ENCODE measurements at regions not wholly inside any gene's neighbourhood (a gene's known extent, or its start where the extent isn't known, plus 50 kb on each side); places are given as distances from the start of the nearest gene placed in this dataset.
A peak's percentile ranks its signal among the peaks of the same experiment; 100 is the strongest.

- no peaks in the 10 kb centered on the region for H3K79me2 ChIP-seq (ENCODE audit: control insufficient read depth, insufficient read depth, low read length)
- H3K79me1 ChIP-seq (ENCODE audit: low read length), result no peaks in the 10 kb centered on the region
- H2BK120ac ChIP-seq (ENCODE audit: low read depth, low read length), result no peak overlapping the region
- no peak overlapping the region for H3K9ac ChIP-seq (ENCODE audit: low read length)
- H3K23ac ChIP-seq (ENCODE audit: low read length), result no peak overlapping the region
- no peak overlapping the region for H3K4me3 ChIP-seq (ENCODE audit: low read length)
- no peak overlapping the region for H3K4me2 ChIP-seq (ENCODE audit: low read length)
- no peaks in the 10 kb centered on the region for H3K27me3 ChIP-seq (ENCODE audit: insufficient read depth, low read length, poor library complexity)
- no peak overlapping the region for H2BK15ac ChIP-seq (replicated peaks; ENCODE audit: low read depth)
- no peaks in the 10 kb centered on the region for H3K4me1 ChIP-seq (ENCODE audit: control insufficient read depth, low read depth, low read length)
- H2AK5ac ChIP-seq (ENCODE audit: low read length), result no peak overlapping the region
- DNase-seq, result peak; percentile 65
- H2BK5ac ChIP-seq (ENCODE audit: low read length), result no peak overlapping the region
- no peak overlapping the region for H3K27ac ChIP-seq (ENCODE audit: low read depth, low read length)
- H3K18ac ChIP-seq (ENCODE audit: low read length), result no peak overlapping the region
- H3K36me3 ChIP-seq (ENCODE audit: control insufficient read depth, insufficient read depth, low read length), result no peaks in the 10 kb centered on the region
- no peak overlapping the region for H4K5ac ChIP-seq (ENCODE audit: low read length)
- no peak overlapping the region for H3K56ac ChIP-seq (ENCODE audit: low read length)
- no peak overlapping the region for H3K4ac ChIP-seq (ENCODE audit: low read depth, low read length)
- WGBS (ENCODE audit: extremely low coverage, insufficient coverage, low lambda C conversion rate), result no CpG with 5 or more reads among the region's 2 CpGs
- H4K8ac ChIP-seq (ENCODE audit: low read depth, low read length), result no peak overlapping the region
Observed at GRCh38 chr5:106171708-106172107, 1499.0 kb downstream of the EFNA5 start.

DNA sequence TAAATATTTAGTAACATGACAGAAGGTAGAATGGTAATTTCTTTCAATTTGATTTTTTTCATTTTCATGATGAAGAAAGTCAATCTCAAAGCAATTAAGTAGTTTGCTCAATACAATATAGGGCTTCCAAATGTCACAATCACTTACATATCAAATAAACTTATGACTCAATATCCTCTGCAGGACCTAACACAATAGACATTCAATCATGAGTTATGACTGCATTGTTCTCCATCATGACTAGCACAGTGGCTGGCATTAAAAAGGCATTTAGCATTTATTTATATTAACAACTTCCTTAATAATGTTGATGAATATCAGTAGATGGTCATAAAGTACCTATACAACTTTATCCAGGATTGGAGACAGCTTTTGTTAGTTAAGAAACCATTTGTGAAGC is 1499.6 kb downstream of the EFNA5 start:
- H3K56ac ChIP-seq (ENCODE audit: low read length), result no peak overlapping the region
- H3K79me1 ChIP-seq (ENCODE audit: low read length), result no peaks in the 10 kb centered on the region
- no peak overlapping the region for H3K27ac ChIP-seq (ENCODE audit: low read depth, low read length)
- H3K4me1 ChIP-seq (ENCODE audit: control insufficient read depth, low read depth, low read length), result no peaks in the 10 kb centered on the region
- H3K36me3 ChIP-seq (ENCODE audit: control insufficient read depth, insufficient read depth, low read length), result no peaks in the 10 kb centered on the region
- no peak overlapping the region for H4K5ac ChIP-seq (ENCODE audit: low read length)
- no peaks in the 10 kb centered on the region for H3K27me3 ChIP-seq (ENCODE audit: insufficient read depth, low read length, poor library complexity)
- H3K4me3 ChIP-seq (ENCODE audit: low read length), result no peak overlapping the region
- no peak for DNase-seq
- no peak overlapping the region for H2BK15ac ChIP-seq (replicated peaks; ENCODE audit: low read depth)
- no peak overlapping the region for H2BK5ac ChIP-seq (ENCODE audit: low read length)
- no peaks in the 10 kb centered on the region for H3K79me2 ChIP-seq (ENCODE audit: control insufficient read depth, insufficient read depth, low read length)
- H4K8ac ChIP-seq (ENCODE audit: low read depth, low read length), result no peak overlapping the region
- no peak overlapping the region for H3K18ac ChIP-seq (ENCODE audit: low read length)
- H3K4me2 ChIP-seq (ENCODE audit: low read length), result no peak overlapping the region
- no peak overlapping the region for H2AK5ac ChIP-seq (ENCODE audit: low read length)
- H3K4ac ChIP-seq (ENCODE audit: low read depth, low read length), result no peak overlapping the region
- H3K23ac ChIP-seq (ENCODE audit: low read length), result no peak overlapping the region
- H3K9ac ChIP-seq (ENCODE audit: low read length), result no peak overlapping the region
- no peak overlapping the region for H2BK120ac ChIP-seq (ENCODE audit: low read depth, low read length)

GRCh38 chr5:106167766-106168165 is 1503.0 kb downstream of the EFNA5 start:
- Histone ChIP-seq H4K8ac (ENCODE audit: low read depth, low read length) (no peak overlapping the region), H3K4me1 (ENCODE audit: control insufficient read depth, low read depth, low read length) (no peaks in the 10 kb centered on the region)

DNA sequence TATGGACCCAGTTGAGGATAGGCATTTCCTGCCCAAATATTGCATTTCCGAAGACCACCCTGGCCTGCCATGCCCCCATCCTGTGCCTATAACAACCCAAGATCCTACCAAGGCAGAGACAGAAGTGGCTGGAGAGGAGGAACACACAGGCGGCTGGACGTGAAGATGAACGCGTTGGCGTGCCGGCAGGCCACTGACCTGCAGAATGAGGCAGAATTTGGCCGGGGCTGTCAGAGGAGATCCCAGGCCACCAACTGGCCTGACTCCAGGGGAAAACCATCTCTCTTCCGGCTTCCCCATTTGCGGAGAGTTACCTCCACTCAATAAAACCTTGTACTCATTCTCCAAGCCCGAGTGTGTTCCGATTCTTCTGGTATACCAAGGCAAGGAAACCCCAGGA is 1507.5 kb downstream of the EFNA5 start:
- H2BK15ac ChIP-seq (replicated peaks; ENCODE audit: low read depth), result no peak overlapping the region
- no peak overlapping the region for H3K9ac ChIP-seq (ENCODE audit: low read length)
- H3K4ac ChIP-seq (ENCODE audit: low read depth, low read length), result no peak overlapping the region
- H3K4me1 ChIP-seq (ENCODE audit: control insufficient read depth, low read depth, low read length), result no peaks in the 10 kb centered on the region
- H3K27me3 ChIP-seq (ENCODE audit: insufficient read depth, low read length, poor library complexity), result no peaks in the 10 kb centered on the region
- no peaks in the 10 kb centered on the region for H3K36me3 ChIP-seq (ENCODE audit: control insufficient read depth, insufficient read depth, low read length)
- no peak overlapping the region for H2BK120ac ChIP-seq (ENCODE audit: low read depth, low read length)
- no peak overlapping the region for H3K4me3 ChIP-seq (ENCODE audit: low read length)
- no peak overlapping the region for H3K56ac ChIP-seq (ENCODE audit: low read length)
- H3K18ac ChIP-seq (ENCODE audit: low read length), result no peak overlapping the region
- H2AK5ac ChIP-seq (ENCODE audit: low read length), result no peak overlapping the region
- no peak overlapping the region for H4K5ac ChIP-seq (ENCODE audit: low read length)
- no peak overlapping the region for H3K27ac ChIP-seq (ENCODE audit: low read depth, low read length)
- no peaks in the 10 kb centered on the region for H3K79me1 ChIP-seq (ENCODE audit: low read length)
- no peak overlapping the region for H2BK5ac ChIP-seq (ENCODE audit: low read length)
- no peak for DNase-seq
- no peak overlapping the region for H3K23ac ChIP-seq (ENCODE audit: low read length)
- no peak overlapping the region for H4K8ac ChIP-seq (ENCODE audit: low read depth, low read length)
- no CpG with 5 or more reads among the region's 12 CpGs for WGBS (ENCODE audit: extremely low coverage, insufficient coverage, low lambda C conversion rate)
- no peaks in the 10 kb centered on the region for H3K79me2 ChIP-seq (ENCODE audit: control insufficient read depth, insufficient read depth, low read length)
- H3K4me2 ChIP-seq (ENCODE audit: low read length), result no peak overlapping the region

More at GRCh38 chr5:106167766-106168165, 1503.0 kb downstream of the EFNA5 start:
- no peak overlapping the region for H2BK15ac ChIP-seq (replicated peaks; ENCODE audit: low read depth)
- no peak overlapping the region for H3K56ac ChIP-seq (ENCODE audit: low read length)
- no peak overlapping the region for H3K23ac ChIP-seq (ENCODE audit: low read length)
- no peak overlapping the region for H2AK5ac ChIP-seq (ENCODE audit: low read length)
- 100% methylated on average over 1 of the region's 1 CpG for WGBS (ENCODE audit: extremely low coverage, insufficient coverage, low lambda C conversion rate)
- no peak overlapping the region for H3K4me3 ChIP-seq (ENCODE audit: low read length)
- H4K5ac ChIP-seq (ENCODE audit: low read length), result no peak overlapping the region
- no peak overlapping the region for H2BK5ac ChIP-seq (ENCODE audit: low read length)
- H2BK120ac ChIP-seq (ENCODE audit: low read depth, low read length), result no peak overlapping the region
- H3K4ac ChIP-seq (ENCODE audit: low read depth, low read length), result no peak overlapping the region
- H3K36me3 ChIP-seq (ENCODE audit: control insufficient read depth, insufficient read depth, low read length), result no peaks in the 10 kb centered on the region
- no peaks in the 10 kb centered on the region for H3K79me2 ChIP-seq (ENCODE audit: control insufficient read depth, insufficient read depth, low read length)
- no peak for DNase-seq
- H3K27me3 ChIP-seq (ENCODE audit: insufficient read depth, low read length, poor library complexity), result no peaks in the 10 kb centered on the region
- H3K27ac ChIP-seq (ENCODE audit: low read depth, low read length), result no peak overlapping the region
- H3K4me2 ChIP-seq (ENCODE audit: low read length), result no peak overlapping the region
- no peaks in the 10 kb centered on the region for H3K79me1 ChIP-seq (ENCODE audit: low read length)
- no peak overlapping the region for H3K9ac ChIP-seq (ENCODE audit: low read length)
- no peak overlapping the region for H3K18ac ChIP-seq (ENCODE audit: low read length)

GRCh38 chr5:106159616-106160015 is 1511.1 kb downstream of the EFNA5 start:
- Histone ChIP-seq H2BK120ac (ENCODE audit: low read depth, low read length) (no peak overlapping the region), H3K79me1 (ENCODE audit: low read length) (no peaks in the 10 kb centered on the region), H3K27me3 (ENCODE audit: insufficient read depth, low read length, poor library complexity) (no peaks in the 10 kb centered on the region), H3K56ac (ENCODE audit: low read length) (no peak overlapping the region), H3K18ac (ENCODE audit: low read length) (no peak overlapping the region), H2BK5ac (ENCODE audit: low read length) (no peak overlapping the region), H4K5ac (ENCODE audit: low read length) (no peak overlapping the region), H3K36me3 (ENCODE audit: control insufficient read depth, insufficient read depth, low read length) (no peaks in the 10 kb centered on the region), H2BK15ac (replicated peaks; ENCODE audit: low read depth) (no peak overlapping the region), H3K79me2 (ENCODE audit: control insufficient read depth, insufficient read depth, low read length) (no peaks in the 10 kb centered on the region), H3K27ac (ENCODE audit: low read depth, low read length) (no peak overlapping the region), H3K23ac (ENCODE audit: low read length) (no peak overlapping the region), H3K4me1 (ENCODE audit: control insufficient read depth, low read depth, low read length) (no peaks in the 10 kb centered on the region), H3K4ac (ENCODE audit: low read depth, low read length) (no peak overlapping the region), H4K8ac (ENCODE audit: low read depth, low read length) (no peak overlapping the region), H2AK5ac (ENCODE audit: low read length) (no peak overlapping the region), H3K4me3 (ENCODE audit: low read length) (no peak overlapping the region), H3K9ac (ENCODE audit: low read length) (no peak overlapping the region), H3K4me2 (ENCODE audit: low read length) (no peak overlapping the region)
- WGBS (ENCODE audit: extremely low coverage, insufficient coverage, low lambda C conversion rate), result no CpG with 5 or more reads among the region's 2 CpGs
- no peak for DNase-seq

DNA sequence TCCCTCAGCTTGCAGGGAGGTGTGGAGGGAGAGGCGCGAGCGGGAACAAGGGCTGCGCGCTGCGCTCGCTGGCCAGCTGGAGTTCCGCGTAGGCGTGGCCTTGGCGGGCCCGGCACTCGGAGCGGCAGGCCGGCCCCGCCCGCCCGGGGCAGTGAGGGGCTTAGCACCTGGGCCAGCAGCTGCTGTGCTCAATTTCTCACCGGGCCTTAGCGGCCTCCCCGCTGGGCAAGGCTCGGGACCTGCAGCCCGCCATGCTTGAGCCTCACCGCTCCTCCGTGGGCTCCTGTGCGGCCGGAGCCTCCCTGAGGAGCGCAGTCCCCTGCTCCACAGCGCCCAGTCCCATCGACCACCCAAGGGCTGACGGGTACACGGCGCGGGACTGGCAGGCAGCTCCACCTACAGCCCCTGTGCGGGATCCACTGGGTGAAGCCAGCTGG is 1516.4 kb downstream of the EFNA5 start:
- Histone ChIP-seq H2BK5ac (ENCODE audit: low read length) (no peak overlapping the region), H2BK120ac (ENCODE audit: low read depth, low read length) (no peak overlapping the region), H2BK15ac (replicated peaks; ENCODE audit: low read depth) (no peak overlapping the region), H3K56ac (ENCODE audit: low read length) (no peak overlapping the region), H3K9ac (ENCODE audit: low read length) (no peak overlapping the region), H3K79me2 (ENCODE audit: control insufficient read depth, insufficient read depth, low read length) (no peaks in the 10 kb centered on the region), H4K5ac (ENCODE audit: low read length) (no peak overlapping the region), H3K79me1 (ENCODE audit: low read length) (no peaks in the 10 kb centered on the region), H3K23ac (ENCODE audit: low read length) (no peak overlapping the region), H3K36me3 (ENCODE audit: control insufficient read depth, insufficient read depth, low read length) (no peaks in the 10 kb centered on the region), H3K4me1 (ENCODE audit: control insufficient read depth, low read depth, low read length) (no peaks in the 10 kb centered on the region), H3K4ac (ENCODE audit: low read depth, low read length) (no peak overlapping the region), H2AK5ac (ENCODE audit: low read length) (no peak overlapping the region), H3K4me2 (ENCODE audit: low read length) (no peak overlapping the region), H3K27ac (ENCODE audit: low read depth, low read length) (no peak overlapping the region), H3K18ac (ENCODE audit: low read length) (no peak overlapping the region), H3K27me3 (ENCODE audit: insufficient read depth, low read length, poor library complexity) (no peaks in the 10 kb centered on the region), H3K4me3 (ENCODE audit: low read length) (no peak overlapping the region), H4K8ac (ENCODE audit: low read depth, low read length) (no peak overlapping the region)
- no CpG with 5 or more reads among the region's 35 CpGs for WGBS (ENCODE audit: extremely low coverage, insufficient coverage, low lambda C conversion rate)
- no peak for DNase-seq
